IPS-NIHi11 (cell line): ENCODE measurements at regions not wholly inside any gene's neighbourhood (a gene's known extent, or its start where the extent isn't known, plus 50 kb on each side); places are given as distances from the start of the nearest gene placed in this dataset.

Source experiments
- DNase-seq: peaks from one replicate; pipeline ENCODE4 v3.0.0; 2012; ENCODE audit warnings: mixed read lengths, low spot score

DNA sequence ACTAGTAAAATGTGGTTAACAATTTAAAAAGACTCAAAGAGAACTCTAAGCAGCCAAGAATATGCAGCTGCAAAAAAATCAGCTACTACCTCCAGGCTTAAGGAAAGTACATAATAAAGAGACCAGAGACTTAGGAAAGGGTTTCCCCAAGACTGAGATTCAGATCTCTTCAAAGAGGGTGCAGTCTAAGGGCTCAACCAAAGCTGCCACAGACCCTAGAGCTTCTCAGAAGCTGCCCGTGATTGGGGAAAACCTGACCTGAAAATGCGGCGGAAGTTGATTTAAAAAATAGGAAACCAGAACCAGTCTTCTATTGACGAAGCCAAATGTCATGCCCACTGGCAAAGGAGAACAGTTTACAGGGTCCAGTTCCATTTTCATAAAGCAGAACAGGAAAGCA is 516.8 kb upstream of the MARCKS start:
- no peak for DNase-seq

DNA sequence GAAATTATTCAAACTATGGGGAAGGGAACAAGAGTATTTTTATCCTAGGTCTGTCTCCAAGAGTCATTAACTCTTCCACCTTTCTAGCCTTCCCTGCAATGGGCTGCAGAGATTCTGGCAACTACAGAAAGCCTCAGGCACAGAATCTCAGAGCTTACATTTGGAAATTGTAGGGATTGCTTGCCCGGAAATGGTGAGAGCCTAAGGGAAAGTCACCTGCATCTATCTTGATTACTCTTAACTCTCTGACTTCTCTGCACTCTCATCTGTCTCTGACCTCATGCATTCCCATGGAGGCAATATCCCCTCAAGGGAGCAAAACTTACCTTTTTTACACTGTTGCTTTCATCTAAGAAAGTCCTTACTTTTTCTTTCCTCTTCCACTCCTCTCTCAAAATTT is 513.2 kb upstream of the MARCKS start:
- DNase-seq: no peak

DNA sequence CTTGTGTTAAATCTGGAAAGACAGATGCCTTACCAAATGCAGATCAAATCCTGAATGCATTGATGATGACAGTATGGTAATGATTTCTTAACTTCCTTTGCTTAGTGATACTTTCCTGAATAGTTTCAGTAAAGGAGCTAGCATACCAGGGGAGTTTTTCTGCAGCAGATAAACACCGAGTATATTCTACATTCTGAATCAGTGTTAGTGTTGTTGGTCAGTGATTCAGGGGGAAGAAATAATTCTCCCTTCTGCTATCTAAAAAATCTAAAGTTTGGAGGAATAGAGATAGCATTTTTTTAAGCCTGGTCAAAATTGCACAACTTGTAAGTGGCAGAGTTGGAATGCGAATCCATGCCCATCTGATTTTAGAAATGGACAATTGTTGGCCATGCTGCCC is 512.2 kb upstream of the MARCKS start:
- no peak for DNase-seq

DNA sequence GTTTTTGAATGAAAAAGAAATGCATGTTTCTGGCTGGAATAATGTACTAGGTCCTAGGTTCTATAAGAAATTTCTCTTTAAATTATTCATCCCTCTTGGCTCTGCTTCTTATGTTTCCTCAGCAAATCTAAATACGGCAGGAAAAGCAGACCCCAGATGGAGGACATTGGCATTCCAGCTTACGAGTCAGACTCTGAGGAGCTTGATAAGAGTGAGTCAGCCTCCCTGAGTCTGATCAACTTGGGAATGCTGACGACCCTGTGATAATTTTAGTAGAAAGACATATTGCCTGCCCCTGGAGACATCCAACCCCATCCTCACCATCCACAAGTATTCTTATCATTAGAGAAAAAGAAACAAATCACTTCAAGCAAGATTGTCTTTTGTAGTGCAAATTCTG is 509.7 kb upstream of the MARCKS start:
- no peak for DNase-seq

DNA sequence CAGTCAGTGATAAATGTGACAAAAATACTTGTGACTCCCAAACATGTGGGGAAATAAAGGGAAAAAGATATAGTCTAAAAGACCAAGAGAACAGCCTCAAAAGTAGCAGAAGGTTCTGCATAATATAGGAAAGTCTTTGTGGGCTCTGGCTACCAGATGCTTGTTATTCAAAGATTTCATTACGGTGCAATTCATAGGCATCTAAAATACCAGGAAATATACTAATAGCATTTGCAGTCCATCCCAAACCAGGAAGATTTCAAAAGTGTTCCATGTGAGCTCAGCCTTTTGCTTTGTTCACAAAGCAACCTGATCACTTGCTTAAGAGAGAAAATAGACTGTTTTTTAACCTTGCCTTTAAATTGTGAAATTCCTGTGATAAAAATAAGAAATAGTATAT is 506.7 kb upstream of the MARCKS start:
- no peak for DNase-seq

DNA sequence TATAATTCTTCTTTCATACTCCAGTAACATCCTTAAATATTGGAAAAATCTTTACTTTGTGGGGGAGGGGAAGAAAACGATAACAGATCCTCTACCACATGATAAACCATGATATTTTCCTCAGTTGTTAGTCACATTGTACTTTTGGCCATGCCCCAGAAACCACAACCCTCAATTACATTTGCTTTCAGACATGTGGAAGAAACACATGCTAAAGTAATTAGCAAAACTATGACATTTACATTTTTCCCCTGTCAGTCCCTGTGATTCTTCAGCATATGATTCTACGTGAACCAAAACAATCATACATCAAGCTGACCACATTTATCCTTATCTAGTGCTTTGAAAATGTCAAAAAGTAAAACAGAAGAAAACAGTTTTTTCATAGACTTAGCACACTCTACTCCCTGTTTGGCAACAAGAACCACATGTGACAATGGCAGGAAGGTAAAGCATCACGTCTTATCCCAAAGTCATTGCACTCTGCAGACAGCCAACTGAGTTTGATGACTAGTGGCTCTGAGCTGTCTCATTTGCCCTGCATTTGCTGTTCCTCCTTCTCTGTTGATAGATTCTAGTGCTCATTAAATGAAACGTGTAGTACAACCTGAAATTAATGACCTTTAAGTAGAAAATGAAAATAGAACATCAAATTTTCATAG is 505.8 kb upstream of the MARCKS start:
- no peak for DNase-seq

DNA sequence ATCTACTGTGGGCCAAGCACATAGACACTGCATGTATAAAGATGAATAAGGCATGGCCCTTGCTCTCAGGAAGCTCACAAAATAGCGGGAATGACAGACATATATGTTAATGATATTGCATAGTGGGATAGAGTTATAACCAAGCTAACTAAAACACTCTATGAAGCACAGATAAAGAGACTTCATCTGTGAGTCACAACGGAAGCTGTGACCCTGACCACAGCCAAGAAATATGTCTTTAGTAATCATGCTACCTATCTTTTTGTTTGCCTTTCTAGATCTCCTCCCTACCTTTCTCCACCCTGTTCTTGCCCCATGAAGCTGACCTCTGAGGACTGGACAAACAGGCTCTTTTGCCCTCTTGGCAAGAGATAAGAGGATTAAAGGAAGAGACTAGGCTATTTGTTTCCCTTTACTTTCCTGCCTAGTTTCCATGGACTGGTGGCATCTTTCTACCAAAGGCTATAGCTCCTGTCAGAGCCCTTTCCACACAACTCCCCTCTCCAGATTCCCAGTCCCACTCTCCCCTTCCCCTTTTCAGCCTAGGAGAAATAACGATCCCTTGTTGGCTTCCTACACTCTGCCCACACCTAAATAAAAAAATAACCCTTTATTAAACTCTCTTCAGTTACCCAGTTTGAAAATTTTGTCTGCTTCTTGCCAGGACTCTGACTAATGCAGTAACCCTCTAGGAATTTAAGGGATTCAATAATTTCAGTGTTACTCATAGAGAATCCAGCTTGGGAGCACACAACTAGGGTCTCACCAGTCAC is 504.9 kb upstream of the MARCKS start:
- no peak for DNase-seq

DNA sequence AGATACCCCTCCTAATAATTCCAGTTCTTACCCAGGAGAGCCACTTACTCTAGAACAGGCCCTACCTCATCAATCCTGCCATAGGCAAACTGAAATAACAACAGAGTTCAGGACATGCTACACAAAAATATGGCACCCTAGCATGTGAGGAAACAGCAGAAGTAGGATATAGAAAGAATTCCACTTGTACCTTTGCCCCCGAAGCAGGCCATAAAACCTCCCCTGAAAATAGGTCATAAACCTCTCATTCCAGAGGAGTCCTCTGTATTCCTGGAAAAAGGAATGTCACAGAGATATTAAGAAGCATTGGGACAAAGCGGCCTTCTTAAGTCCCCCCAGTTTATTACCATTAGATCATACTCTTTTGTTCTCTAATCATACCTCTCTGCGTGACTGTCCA is 504.3 kb upstream of the MARCKS start:
- DNase-seq: no peak

DNA sequence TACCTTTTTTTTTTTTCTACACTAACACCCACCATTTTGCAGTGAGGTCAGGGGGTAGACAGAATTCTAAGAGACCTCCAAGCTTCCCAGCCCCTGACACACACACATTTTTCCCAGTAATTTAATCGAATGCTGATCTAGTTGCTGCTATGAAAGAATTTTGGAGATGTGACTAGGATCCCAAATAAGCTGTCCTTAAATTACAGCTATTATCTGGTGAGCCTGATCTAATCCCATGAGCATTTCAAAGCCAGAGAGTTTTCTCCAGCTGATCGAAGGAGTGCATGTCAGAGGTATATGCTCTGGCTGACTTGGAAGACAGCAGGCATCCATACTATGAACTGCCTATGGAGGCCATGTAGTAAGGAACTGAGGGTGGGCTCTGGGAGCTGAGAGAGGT is 503.8 kb upstream of the MARCKS start:
- no peak for DNase-seq

DNA sequence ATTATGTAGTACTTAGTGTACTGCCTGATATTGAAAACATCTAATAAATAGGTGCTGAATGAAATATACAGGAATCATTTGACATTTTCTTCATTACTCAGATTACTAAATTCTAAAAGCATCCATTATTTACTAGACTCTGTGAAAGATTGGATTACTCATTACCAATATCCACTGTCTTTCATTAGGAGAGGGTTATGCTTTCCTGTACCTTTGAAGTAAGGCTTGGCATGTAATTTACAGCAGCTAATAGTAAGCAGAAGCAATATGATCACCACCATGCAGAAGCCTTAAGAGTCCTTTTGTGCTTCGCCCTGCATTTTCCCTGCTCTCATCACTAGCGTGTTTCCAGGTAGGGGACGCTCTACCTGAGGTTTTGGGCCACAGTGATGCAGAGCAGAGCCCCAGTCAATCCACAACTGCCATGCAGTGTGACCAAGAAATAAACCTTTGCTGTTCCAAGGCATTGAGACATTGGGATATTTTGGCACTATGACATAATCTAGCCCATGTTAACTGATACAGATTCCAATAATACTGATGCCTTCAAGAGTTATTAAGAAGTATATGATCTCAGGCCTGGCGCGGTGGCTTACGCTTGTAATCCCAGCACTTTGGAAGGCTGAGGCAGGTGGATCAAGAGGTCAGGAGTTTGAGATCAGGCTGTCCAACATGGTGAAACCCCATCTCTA is 502.8 kb upstream of the MARCKS start:
- no peak for DNase-seq

DNA sequence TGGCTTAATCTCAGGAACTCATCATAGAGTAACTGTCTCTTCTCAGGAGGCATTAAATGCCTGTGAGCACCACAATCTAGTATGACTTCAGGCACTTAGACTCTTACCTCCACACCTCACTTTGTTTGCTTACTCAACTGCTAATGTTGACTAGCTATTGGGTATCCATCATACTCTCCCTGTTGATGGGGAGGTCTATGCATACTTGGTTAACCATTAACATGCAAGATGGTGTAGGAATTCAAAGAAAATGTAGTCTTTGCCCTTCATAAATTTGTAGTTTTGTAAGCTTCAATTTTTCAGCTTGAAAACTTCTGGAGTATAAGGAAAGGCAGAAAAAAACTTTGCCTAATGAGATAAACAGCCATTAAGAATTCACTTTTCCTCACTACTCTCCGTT is 501.0 kb upstream of the MARCKS start:
- DNase-seq: no peak

DNA sequence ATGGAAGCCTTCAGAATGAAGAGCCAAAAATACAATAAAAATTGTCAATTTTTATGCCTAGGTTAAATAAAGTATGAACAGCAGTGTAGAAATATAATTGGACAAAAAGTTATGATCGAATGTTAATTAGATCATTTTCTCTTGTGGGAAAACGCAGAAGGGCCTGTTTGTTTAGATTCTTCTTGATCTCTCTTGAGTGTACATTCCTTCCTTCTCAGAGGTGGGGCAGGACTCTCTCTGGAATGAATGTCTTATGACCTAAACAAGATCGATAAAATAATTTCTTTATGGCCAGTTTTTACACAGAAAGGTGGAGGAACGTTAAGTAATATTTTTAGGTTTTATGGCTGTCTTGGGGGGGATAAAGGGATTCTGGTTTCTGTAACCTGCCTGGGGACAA is 500.1 kb upstream of the MARCKS start:
- no peak for DNase-seq

DNA sequence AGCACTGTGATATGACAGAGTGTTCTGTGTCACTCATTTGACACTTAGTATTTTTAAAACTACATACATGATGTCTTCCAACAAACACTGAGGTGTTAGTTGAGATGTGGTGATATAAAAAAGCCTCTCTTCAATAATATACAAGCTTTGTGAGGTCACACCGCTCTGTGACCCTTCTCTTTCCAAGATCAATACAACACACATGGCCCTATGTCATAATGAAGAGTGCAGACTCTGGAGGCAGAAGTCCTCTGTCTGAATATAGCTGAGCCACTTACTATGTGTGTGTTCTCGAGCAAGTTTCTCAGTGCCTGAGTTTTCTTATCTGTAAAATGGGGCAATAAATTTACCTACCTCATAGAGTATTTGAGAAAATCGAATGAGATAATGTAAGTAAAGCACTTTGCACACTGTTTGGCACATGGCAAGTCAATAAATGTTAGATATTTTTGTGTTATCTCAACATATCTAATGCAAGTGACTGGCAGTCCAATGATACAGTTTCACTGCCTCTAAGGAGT is 499.0 kb upstream of the MARCKS start:
- no peak for DNase-seq

DNA sequence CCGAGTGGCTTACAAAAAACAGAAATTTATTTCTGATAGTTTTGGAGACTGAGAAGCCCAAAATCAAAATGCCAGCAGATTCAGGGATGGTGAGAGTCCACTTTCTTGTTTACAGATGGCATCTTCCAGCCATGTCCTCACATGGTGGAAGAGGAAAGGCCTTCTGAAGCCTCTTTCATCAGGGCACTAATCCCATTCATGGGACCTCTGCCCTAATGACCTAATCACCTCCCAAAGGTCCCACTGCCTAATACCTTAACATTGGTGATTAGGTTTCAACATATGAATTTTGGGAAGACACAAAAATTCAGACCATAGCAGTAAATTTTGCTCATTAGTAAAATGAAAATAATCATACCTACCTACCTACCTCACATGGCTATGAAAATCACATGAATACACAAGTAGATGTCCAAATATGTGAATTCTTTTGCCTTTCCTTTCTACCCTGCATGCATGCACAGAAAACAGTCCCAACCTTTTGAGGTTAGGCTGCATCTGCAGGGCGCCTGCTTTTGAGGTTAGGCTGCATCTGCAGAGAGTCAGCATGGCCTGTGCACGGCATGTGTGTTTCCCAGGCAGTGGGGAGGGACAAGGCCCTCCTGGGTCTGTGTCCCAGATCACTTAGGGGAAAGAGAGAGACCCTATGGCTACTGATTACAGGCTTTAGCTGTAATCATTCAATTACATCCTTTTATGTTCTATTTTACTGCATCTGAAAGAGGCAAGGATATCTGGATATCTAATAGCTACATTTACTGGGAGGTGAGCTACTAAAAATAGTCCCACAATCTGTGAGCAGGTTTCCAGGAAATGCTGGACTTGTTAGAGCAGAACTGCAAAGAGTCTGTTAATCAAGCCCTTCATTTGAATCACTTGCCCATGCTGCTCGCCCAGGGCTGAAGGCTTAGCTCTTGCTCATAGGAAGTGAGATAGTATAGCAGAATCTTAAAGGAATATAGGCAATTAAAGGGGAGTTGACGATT is 497.7 kb upstream of the MARCKS start:
- no peak for DNase-seq

DNA sequence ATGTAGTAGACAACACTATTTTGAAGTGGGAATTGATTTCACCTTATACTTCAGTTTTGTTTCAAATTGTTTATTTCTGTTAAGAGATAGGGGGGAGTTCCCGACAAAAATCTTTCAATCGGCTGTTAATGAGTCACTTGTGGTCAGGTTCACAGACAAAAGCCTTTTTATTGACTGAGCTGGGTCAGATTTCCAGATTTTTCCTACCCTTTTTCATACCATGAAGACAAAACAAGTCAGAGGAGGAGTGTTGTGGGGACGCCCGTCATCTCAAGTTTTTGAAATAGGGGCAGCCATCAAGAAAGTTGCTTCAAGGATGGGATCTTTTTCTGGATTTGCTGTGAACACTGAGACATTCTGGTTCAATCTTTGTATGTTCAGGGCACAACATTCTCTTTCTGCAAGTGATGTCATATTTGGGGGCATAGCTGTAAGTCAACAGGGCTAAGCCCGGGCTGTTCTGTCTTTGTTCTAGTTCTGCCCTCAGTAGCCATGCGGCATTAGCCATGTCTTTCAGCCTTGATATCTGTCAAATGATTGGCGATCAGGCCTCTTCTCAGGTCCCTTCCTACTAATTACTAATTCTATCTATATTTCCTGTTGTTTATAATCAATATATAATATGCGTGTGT is 496.0 kb upstream of the MARCKS start:
- no peak for DNase-seq

DNA sequence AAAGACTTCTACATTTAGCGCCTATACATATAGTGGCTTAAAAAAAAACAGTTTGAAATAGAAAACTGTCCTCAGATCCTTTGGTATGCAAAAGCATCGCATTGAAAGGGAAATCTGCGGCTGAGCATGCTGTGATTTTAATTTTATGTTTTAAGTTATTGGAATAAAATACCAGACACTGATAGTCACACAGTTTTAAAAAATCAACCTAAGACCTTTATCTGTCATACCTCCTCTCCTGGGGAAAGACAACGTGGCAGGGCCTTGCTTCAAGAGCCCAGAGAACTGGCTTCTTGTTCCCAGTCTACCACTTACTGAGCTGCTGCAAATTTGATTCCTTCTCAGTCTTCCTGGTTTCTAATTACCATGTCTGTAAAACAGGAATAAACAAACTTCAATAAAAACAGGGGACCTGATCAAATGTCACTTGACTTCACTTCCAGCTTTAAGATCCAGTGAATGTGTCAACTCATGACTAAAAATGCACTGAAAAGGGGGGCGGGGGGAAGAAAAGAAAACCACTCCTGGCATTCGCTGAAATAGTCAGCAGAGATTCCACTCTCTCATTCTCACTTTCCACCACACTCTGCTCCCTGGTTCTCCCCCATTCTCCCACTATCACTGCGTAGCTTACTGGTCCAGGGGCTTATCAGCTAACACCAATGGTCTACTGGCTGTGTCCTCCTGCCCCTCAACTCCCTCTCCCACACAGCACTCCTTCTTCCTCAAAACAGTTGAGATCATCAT is 494.7 kb upstream of the MARCKS start:
- no peak for DNase-seq

DNA sequence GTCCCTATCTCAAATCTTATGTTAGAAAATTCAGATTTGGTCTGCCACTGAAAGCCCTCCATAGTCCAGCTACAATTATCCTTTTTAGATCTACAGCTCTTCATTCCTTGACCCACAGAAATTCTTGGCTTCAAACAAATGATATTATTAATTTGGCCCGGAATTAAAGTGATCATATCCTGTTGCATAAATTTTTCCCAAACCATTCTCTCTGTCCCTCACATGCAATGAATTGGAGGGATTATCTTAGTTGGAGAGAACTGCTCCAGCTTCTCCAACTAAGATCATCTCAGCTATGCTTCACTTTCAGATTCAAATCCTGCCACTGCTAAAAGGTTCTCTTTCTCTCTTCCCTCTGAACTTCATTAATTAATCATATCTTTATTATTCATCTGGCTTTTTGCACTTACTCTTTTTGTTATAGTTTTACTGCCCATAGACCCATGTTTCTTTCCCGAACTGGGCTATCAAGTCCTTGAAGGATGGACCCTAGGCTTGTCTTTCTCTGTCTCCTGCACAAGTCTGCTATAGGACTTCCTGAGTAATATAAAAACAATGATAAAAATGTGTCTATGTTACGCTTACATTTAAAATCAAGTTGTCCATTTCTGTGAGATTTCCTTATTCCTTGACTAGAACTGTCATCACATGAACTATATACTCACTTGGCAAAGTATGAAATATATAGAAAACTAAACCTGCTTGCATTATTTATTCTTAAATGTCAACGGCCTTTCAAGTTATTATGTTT is 493.9 kb upstream of the MARCKS start:
- DNase-seq: no peak

DNA sequence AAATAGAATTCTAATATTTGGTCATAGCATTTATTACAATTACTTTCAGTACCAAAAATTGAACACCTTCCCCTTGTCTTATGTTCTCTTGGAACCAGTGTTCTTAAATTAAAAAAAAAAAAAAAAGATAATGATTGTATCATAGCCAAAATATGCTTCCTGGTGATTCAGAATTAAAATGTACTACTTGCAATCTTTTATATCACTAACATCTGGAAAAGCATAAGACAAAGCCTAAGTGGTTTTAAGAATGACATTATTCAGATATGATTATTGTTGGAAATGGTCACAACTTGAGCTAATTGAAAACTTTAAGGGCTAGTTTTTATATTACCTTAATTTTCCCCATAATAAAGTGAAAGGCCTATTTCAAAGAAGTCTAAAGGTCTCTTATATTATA is 493.3 kb upstream of the MARCKS start:
- no peak for DNase-seq

DNA sequence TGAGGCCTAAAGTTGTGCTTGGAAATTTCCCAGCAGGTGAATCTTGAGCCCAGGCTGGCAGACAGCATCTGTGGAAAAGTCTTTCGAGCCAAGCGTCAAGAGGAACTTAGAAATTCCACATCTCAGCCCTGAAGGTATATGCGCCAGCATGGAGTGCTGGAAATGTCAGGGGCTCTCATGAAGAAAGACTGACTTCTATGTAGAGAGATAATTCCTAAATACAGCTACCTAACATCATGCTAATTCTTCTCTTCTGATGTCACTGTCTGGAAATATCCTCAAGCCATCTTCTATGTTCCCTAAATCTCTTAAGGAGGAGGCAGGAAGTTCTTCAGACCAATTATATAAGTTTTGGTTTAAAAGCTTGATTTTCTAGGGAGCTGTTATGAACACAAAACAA is 492.4 kb upstream of the MARCKS start:
- DNase-seq: no peak

DNA sequence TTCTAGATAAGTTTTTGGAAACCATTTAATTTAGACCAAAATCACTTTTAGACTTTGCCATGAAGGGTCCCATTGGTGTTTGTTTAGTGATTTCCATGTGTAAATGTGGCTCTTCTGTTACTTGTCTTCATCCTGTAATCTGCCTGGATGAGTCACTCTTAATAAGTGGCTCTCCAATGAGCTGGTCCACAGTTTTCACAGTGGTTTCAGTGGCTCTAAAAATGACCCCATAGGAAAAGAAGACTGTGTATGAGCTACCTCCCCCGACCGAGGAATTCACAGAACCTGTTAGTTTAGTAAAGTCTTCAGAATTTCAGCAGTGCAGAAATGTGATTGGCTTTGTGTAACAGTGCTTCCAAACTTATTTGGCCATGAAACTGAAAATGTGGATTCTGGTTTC is 492.0 kb upstream of the MARCKS start:
- no peak for DNase-seq
